ENCODE measurements at regions not wholly inside any gene's neighbourhood (a gene's known extent, or its start where the extent isn't known, plus 50 kb on each side); places are given as distances from the start of the nearest gene placed in this dataset.

GRCh38 chr16:17705847-17706246, 235.1 kb upstream of the XYLT1 start:
- TF ChIP-seq, protein P1, sequence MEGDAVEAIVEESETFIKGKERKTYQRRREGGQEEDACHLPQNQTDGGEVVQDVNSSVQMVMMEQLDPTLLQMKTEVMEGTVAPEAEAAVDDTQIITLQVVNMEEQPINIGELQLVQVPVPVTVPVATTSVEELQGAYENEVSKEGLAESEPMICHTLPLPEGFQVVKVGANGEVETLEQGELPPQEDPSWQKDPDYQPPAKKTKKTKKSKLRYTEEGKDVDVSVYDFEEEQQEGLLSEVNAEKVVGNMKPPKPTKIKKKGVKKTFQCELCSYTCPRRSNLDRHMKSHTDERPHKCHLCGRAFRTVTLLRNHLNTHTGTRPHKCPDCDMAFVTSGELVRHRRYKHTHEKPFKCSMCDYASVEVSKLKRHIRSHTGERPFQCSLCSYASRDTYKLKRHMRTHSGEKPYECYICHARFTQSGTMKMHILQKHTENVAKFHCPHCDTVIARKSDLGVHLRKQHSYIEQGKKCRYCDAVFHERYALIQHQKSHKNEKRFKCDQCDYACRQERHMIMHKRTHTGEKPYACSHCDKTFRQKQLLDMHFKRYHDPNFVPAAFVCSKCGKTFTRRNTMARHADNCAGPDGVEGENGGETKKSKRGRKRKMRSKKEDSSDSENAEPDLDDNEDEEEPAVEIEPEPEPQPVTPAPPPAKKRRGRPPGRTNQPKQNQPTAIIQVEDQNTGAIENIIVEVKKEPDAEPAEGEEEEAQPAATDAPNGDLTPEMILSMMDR (conservative IDR thresholded peaks at IDR 0.05; ENCODE audit: low read depth): no peak
- ChIA-PET CTCF (no interaction called here), POLR2A (ENCODE audit: low non-redundant PET) (no interaction called here)
- DNase-seq (ENCODE audit: low spot score): no peak
- no peak overlapping the region for H3K27ac ChIP-seq

GRCh38 chr16:17696616-17697015, 225.9 kb upstream of the XYLT1 start:
- ChIA-PET POLR2A (ENCODE audit: low non-redundant PET) (no interaction called here), CTCF (no interaction called here)
- TF ChIP-seq, protein P1 (conservative IDR thresholded peaks at IDR 0.05; ENCODE audit: low read depth): no peak
- DNase-seq (ENCODE audit: low spot score): no peak
- no peak overlapping the region for H3K27ac ChIP-seq

DNA sequence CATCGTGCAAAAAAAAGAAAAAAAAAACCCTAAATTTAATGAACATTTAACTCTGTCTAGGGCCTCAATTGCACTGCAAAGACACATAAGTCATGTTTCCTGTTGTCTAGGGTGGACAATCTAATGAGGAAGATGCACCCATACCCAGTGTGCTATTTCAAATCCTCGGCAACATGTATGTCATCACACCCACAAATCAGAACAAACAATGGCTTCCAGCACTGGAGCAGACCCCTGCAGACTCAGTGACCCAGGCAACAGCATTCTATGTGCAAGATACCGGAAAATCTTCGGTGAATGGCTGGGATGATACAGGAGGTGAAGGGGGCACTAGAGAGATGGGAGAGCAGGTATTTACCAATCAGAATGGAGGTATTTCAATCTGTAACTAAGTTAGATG, 221.7 kb upstream of the XYLT1 start:
- ChIA-PET CTCF (interaction anchor here (0.6 kb wide), 1 partner anchor 17 kb away, joined by 4 read pairs; no protein-coding TSS in a partner anchor), POLR2A (ENCODE audit: low non-redundant PET) (no interaction called here)
- TF ChIP-seq, protein P1 (conservative IDR thresholded peaks at IDR 0.05; ENCODE audit: low read depth): no peak
- no peak for DNase-seq (ENCODE audit: low spot score)
- no peak overlapping the region for H3K27ac ChIP-seq

DNA sequence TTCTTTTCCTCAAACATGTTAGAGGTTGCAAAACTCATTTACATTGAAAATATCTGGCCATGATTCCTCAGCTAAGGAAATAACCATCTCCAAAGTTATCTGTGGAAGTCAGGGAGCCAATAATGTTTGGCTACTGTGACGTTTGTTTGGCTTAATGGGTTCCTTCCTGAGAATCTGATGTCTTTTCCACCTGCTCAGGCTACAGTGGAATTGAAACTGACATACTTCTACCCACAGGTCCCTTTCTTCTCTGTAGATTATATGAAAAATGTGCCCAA, 221.1 kb upstream of the XYLT1 start:
- TF ChIP-seq, protein P1 (conservative IDR thresholded peaks at IDR 0.05; ENCODE audit: low read depth): no peak
- ChIA-PET POLR2A (ENCODE audit: low non-redundant PET) (no interaction called here), CTCF (no interaction called here)
- no peak overlapping the region for H3K27ac ChIP-seq
- no peak for DNase-seq (ENCODE audit: low spot score)

GRCh38 chr16:17691106-17691898, 220.5 kb upstream of the XYLT1 start:
- H3K27ac ChIP-seq: no peak overlapping the region
- TF ChIP-seq, protein P1 (conservative IDR thresholded peaks at IDR 0.05; ENCODE audit: low read depth): no peak
- no peak for DNase-seq (ENCODE audit: low spot score)
- POLR2A ChIA-PET (ENCODE audit: low non-redundant PET): no interaction called here
- CTCF ChIA-PET: no interaction called here

GRCh38 chr16:17685447-17685846, 214.7 kb upstream of the XYLT1 start:
- POLR2A ChIA-PET (ENCODE audit: low non-redundant PET): no interaction called here
- TF ChIP-seq, protein P1 (conservative IDR thresholded peaks at IDR 0.05; ENCODE audit: low read depth): no peak
- no peak overlapping the region for H3K27ac ChIP-seq
- CTCF ChIA-PET: no interaction called here
- no peak for DNase-seq (ENCODE audit: low spot score)

Data from RWPE1 (cell line).